NCI-H748 treated with DMSO at 0.1 percent for 48 hours (cell line): ENCODE measurements at regions not wholly inside any gene's neighbourhood (a gene's known extent, or its start where the extent isn't known, plus 50 kb on each side); places are given as distances from the start of the nearest gene placed in this dataset.

Source experiments
- DNase-seq: peaks from one replicate; lab custom pipeline; 2025; lab: John Stamatoyannopoulos, UW

- no peak for DNase-seq
Measured at GRCh38 chr13:53204598-53204997, 176.0 kb downstream of the OLFM4 start.

- DNase-seq: peak; percentile 13
Measured at GRCh38 chr13:53206455-53206854, 177.8 kb downstream of the OLFM4 start.

GRCh38 chr13:53207556-53207955 lies 178.9 kb downstream of the OLFM4 start:
- no peak for DNase-seq

DNA sequence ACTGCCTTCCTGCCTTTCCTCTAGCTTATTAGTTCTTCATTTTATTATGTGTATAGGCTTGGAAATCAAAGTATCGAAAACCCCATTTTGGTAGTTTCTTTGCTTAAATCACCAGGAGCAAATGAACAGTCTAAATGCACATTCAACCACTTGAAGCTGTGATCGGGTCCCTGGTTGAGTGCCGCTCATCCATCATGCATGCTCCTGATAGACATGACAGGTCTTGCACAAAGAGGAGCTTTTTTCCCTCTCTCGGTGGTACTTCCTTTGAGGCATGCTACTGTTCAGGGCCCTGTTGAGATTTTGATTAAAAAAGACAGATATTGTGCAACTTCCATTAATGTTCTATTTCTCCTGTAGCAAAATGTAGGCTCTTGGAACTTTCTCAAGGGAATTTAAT lies 185.8 kb downstream of the OLFM4 start:
- no peak for DNase-seq

GRCh38 chr13:53215563-53215962 lies 186.9 kb downstream of the OLFM4 start:
- no peak for DNase-seq

DNA sequence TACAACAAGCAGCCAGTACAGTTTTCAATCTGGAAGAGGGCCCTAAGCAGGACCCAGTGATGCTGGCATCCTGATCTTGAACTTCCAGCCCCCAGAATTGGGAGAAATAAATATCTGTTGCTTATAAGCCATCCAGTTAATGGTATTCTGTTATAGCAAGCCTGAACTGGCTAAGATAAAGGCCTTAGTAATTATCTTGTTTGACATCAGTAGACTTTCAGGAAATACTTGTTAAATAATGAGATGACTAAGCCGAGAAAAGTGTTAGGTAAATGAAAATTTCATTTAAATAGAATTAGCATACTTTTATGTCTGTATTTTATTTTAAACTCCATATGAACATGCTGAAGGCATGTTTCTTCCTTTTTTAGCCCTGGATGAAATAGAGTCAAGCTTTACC lies 188.2 kb downstream of the OLFM4 start:
- DNase-seq: no peak

DNA sequence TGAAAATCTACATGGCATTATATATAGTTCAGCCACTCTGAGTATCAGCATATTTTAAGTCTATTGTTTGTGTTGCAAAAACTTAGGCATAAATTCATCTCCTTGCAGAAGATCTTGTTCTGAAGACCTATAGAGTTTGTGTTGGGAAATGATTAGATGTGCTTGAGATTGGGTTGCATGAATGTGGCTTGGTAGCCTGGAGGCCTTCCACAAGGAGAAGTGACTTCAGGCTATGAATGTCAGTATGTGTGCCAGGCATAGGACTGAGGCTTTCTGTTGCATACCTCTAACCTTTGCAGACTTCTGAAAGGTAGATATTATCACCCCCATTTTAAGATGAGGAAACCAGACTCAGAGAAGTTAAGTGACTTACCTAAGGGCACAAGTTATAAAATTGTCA lies 188.6 kb downstream of the OLFM4 start:
- no peak for DNase-seq

DNA sequence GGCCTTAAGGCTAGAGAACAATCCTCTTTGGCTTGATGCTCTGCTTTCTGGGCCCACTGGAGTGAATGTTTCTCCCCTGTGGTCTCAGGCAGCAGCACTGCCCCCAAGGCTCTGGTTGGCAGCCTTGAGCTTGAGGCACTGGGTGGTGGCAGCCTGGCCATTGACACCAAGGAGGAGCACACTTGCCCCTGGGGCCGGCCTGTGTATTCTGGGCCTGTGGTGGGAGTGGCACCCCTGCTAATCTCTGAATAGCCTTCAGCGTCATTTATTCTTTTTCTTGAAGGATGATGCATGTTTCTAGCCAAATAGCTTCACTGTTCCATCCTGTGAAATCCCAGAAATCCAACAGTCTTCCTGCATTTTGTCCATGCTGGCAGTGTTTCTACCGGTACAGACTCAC lies 191.4 kb downstream of the OLFM4 start:
- DNase-seq: no peak

- no peak for DNase-seq
Measured at GRCh38 chr13:53237696-53238095, 209.1 kb downstream of the OLFM4 start.

DNA sequence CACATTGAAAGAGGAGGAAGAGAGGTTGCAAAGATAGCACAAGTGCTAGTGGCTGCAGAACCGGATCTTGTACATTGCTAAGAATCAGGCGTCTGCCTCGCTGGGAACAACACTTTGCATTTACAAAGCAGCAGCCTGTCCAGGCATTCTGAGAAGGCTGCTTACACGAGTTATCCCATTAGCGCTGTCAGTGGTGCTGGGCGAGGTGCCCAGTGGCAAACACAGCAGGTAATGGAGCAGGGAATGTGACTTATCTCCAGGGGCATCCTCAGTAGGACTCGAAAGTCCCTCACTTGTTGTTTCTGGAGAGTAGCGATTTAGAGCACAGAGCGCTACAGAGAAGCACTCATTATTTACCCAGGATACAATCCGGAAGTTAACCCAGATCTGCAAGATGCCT lies 209.6 kb downstream of the OLFM4 start:
- no peak for DNase-seq

- no peak for DNase-seq
Measured at GRCh38 chr13:53240401-53241025, 211.9 kb downstream of the OLFM4 start.

GRCh38 chr13:53241891-53242348 lies 213.3 kb downstream of the OLFM4 start:
- peak; percentile 98 for DNase-seq

DNA sequence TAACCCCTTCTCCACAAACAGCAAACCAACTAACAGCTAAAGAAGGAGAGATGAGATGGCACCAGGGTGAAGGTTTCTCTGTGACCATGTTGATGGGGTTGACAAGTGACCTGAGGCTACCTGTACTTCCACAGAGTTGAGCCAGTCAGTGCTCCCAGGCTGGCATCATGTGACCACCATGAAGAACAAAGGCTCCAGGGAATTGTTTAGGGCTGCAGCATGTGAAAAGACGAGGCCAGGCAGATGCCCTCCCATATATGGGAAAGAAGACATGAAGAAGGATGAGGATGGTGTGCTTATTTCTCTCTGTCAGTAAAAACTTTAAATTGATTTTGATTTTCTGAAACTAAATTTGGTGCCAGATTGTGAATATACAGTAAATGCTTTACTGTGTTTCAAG lies 220.6 kb downstream of the OLFM4 start:
- no peak for DNase-seq

- DNase-seq: peak; percentile 88
Measured at GRCh38 chr13:53250272-53250875, 221.8 kb downstream of the OLFM4 start.

- no peak for DNase-seq
Measured at GRCh38 chr13:53250977-53251376, 222.4 kb downstream of the OLFM4 start.

DNA sequence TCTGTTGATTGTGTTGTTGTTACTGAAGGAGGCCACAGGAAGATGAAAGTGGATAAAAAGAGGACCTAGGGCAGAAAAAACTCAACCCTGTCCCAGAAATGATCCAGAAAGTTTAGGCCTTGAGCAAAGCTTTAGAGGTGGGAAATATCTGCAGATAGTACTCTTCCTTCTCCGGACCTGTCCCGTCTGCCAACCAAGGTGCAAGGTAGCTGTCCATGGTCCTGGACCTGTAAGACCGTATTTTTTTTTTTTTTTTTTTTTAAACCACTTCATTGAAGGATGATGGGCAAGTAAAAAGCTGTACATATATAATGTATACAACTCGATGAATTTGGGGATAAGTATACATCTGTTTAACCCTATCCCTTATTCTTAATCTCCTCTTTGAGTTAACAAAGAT lies 225.9 kb downstream of the OLFM4 start:
- no peak for DNase-seq

GRCh38 chr13:53255795-53256194 lies 227.2 kb downstream of the OLFM4 start:
- no peak for DNase-seq

- DNase-seq: no peak
Measured at GRCh38 chr13:53260594-53260993, 232.0 kb downstream of the OLFM4 start.

DNA sequence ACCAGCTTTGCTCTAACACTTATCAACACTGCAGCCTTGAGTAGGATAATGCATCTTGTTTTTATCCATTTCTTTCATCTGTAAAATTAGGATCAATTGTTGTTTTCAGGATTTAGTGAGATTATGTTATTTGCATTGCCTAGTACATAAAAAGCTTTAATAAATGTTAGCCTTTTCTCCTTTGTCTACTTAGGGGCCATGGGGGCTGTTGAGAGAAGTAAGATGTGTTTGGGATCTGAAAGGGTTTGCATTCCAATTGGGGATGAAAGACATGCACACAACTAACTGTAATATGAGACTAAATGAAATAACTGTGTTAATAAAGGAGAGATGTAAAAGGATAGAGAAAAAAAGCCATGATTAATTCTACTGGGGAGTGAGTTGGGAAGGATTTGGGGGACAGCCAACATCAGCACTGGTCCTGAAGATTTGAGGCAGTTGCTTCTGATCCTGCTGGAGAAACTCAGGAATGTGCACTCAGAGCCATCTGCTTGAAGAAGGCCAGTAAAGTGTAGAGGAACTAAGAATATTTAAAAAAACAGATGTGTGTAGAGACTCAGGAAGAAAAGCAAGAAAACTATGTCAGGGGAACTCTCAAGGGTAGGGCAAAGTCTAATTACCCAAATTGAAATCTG lies 236.3 kb downstream of the OLFM4 start:
- DNase-seq: no peak

GRCh38 chr13:53266757-53267156 lies 238.1 kb downstream of the OLFM4 start:
- DNase-seq: no peak

GRCh38 chr13:53269634-53270033 lies 241.0 kb downstream of the OLFM4 start:
- DNase-seq: no peak

DNA sequence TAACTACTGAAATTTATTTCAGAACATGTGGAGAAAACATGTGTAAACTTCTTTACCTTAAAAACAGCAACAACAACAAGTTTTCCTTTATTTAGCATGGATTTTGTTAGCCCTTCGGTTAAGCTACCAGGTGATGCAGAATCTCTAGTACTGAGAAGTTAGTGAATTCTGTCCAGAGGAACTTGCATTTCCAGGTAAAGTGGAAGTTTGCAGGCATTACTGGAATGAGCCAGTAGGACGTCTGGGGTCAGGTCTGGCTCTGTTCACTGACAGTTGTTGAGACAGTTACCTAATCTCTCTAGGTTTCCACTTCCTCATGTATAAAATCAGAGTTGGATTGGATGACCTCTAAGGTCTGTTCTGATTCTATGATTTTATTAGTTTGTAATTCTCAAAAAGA lies 244.3 kb downstream of the OLFM4 start:
- DNase-seq: no peak

DNA sequence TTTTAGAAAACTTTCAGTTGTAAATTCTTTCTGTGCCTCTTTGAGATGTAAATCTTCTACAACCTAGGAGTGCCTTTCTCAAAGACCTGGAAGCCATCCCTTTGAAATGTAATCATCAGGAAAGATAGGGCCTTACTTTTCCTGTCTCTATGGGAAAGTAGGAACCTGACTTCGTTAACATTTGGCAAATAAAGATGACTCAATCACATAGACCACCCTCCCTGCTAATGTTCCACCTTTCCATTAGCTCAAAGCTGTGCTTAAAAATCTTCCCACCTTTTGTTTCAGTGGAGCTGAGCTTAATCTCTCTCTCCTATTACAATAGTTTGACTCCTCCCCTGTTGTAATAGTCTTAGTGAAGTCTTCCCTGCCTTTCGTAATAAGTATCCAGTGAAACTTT lies 247.7 kb downstream of the OLFM4 start:
- DNase-seq: no peak

GRCh38 chr13:53281677-53282076 lies 253.1 kb downstream of the OLFM4 start:
- no peak for DNase-seq
